Neural cell (in vitro differentiated cells): ENCODE measurements at regions not wholly inside any gene's neighbourhood (a gene's known extent, or its start where the extent isn't known, plus 50 kb on each side); places are given as distances from the start of the nearest gene placed in this dataset.

Experiments used
- H2AFZ ChIP-seq: fragments of 200-600, 300-800 bp; sonication (generic), shearing (Covaris generic); 2 replicates; pipeline ENCODE4 v1.6.0; 2014; ENCODE audit warnings: low read depth, mild to moderate bottlenecking, antibody characterized with exemption, low read length, moderate library complexity
- H3F3A ChIP-seq: fragments of 200-600 bp; shearing (Covaris generic); 2 replicates; pipeline ENCODE4 v1.6.1; 2016; ENCODE audit warnings: mild to moderate bottlenecking, moderate library complexity, mixed read lengths, antibody characterized with exemption, low read length; ENCODE audit not compliant: insufficient read depth, poor library complexity, severe bottlenecking
- H3K27ac ChIP-seq: fragments of 200-600, 300-800 bp; sonication (generic), shearing (Covaris generic); 2 replicates; pipeline ENCODE4 v1.5.1; 2014; ENCODE audit warnings: mild to moderate bottlenecking, low read length, moderate library complexity
- H3K27me3 ChIP-seq: fragments of 300-800, 200-600 bp; sonication (generic), shearing (Covaris generic); 2 replicates; pipeline ENCODE4 v1.6.0; 2014; ENCODE audit warnings: mild to moderate bottlenecking, low read depth, low read length, moderate library complexity; ENCODE audit not compliant: insufficient read depth
- H3K36me3 ChIP-seq: fragments of 300-800, 200-600 bp; sonication (generic), shearing (Covaris generic); 2 replicates; pipeline ENCODE4 v1.5.1; 2014; ENCODE audit warnings: mild to moderate bottlenecking, antibody characterized with exemption, low read length, moderate library complexity; ENCODE audit not compliant: insufficient read depth
- H3K4me2 ChIP-seq: fragments of 300-800, 200-600 bp; sonication (generic), shearing (Covaris generic); 2 replicates; pipeline ENCODE4 v1.6.0; 2014; ENCODE audit warnings: mild to moderate bottlenecking, low read length
- H3K4me3 ChIP-seq: fragments of 300-800, 200-600 bp; sonication (generic), shearing (Covaris generic); 2 replicates; pipeline ENCODE4 v1.5.1; 2014; ENCODE audit warnings: mild to moderate bottlenecking, low read length, moderate library complexity
- H3K79me2 ChIP-seq: fragments of 200-600 bp; shearing (Covaris generic); replicated peaks from 2 replicates; pipeline ENCODE4 v1.6.0; 2014; ENCODE audit warnings: mild to moderate bottlenecking, low read length, moderate library complexity; ENCODE audit not compliant: insufficient read depth
- H3K9ac ChIP-seq: fragments of 300-800, 200-600 bp; sonication (generic), shearing (Covaris generic); 2 replicates; pipeline ENCODE4 v1.6.1; 2016; ENCODE audit warnings: mild to moderate bottlenecking, low read length, mixed read lengths
- H3K9me2 ChIP-seq: fragments of 200-600 bp; shearing (Covaris generic); 2 replicates; pipeline ENCODE4 v1.6.1; 2016; ENCODE audit warnings: mild to moderate bottlenecking, low read length, mixed read lengths; ENCODE audit not compliant: insufficient read depth
- H3K9me3 ChIP-seq: fragments of 200-600, 300-800 bp; sonication (generic), shearing (Covaris generic); 2 replicates; pipeline ENCODE4 v1.6.1; 2016; ENCODE audit warnings: mild to moderate bottlenecking, mixed run types, low read length, moderate library complexity, mixed read lengths
- H4K20me1 ChIP-seq: fragments of 200-600 bp; shearing (Covaris generic); 2 replicates; pipeline ENCODE4 v1.6.1; 2016; ENCODE audit warnings: mild to moderate bottlenecking, mixed run types; ENCODE audit not compliant: insufficient read depth
- EP300 ChIP-seq: fragments of 450-650 bp; conservative IDR thresholded peaks from 2 replicates; pipeline ENCODE4 v1.6.1; 2014; ENCODE audit warnings: antibody characterized with exemption, mild to moderate bottlenecking, moderate library complexity; ENCODE audit not compliant: poor library complexity, severe bottlenecking
- EZH2 ChIP-seq: fragments of 200-600, 300-800 bp; shearing (Covaris generic), sonication (generic); IDR thresholded peaks from 2 replicates; pipeline ENCODE4 v1.6.1; 2014; ENCODE audit warnings: antibody characterized with exemption, low read length, borderline replicate concordance, mild to moderate bottlenecking; ENCODE audit not compliant: insufficient read depth, poor library complexity, severe bottlenecking
- MXI1 ChIP-seq: fragments of 450-650 bp; conservative IDR thresholded peaks from 2 replicates; pipeline ENCODE4 v1.6.1; 2014; ENCODE audit warnings: antibody characterized with exemption, mild to moderate bottlenecking; ENCODE audit not compliant: poor library complexity, severe bottlenecking
- POLR2AphosphoS5 ChIP-seq: IDR thresholded peaks from 2 replicates; pipeline ENCODE4 v1.6.1; 2012
- RAD21 ChIP-seq: fragments of 450-650 bp; conservative IDR thresholded peaks from 2 replicates; pipeline ENCODE4 v1.6.1; 2014; ENCODE audit warnings: antibody characterized with exemption, mild to moderate bottlenecking, moderate library complexity
- SMC3 ChIP-seq: fragments of 450-650 bp; conservative IDR thresholded peaks from 2 replicates; pipeline ENCODE4 v1.6.1; 2014; ENCODE audit warnings: antibody characterized with exemption, mild to moderate bottlenecking, moderate library complexity; ENCODE audit not compliant: poor library complexity
- TAF1 ChIP-seq: IDR thresholded peaks from 2 replicates; pipeline ENCODE4 v1.6.1; 2012; ENCODE audit warnings: low read depth
- TF ChIP-seq, protein P1 (sequence below): fragments of 450-650 bp; IDR thresholded peaks from 2 replicates; pipeline ENCODE4 v1.5.1; 2014; ENCODE audit warnings: antibody characterized with exemption, mild to moderate bottlenecking, moderate library complexity; ENCODE audit not compliant: poor library complexity, severe bottlenecking
- TF ChIP-seq, protein P2 (sequence below): IDR thresholded peaks from 2 replicates; pipeline ENCODE4 v1.6.1; 2012; ENCODE audit warnings: borderline replicate concordance

DNA sequence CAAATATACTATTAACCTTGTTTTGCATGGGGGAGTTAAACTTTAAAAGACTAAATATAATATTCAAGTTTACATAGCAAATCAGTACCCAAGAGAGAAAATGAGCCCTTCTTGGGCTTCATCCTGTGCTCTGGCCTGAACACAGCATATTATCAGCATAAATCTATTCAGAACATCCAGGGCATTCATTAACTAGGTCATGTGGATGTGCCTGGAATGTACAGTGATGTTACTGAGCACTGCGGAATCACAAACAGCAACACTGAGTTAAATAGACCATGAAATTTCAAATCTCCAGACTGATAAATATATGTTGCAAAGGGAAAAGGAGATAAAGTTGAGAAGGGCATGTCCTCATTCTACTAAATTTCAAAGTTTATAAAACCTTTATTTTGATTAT is 426.4 kb downstream of the AASDHPPT start:
- H3K36me3 ChIP-seq: no peaks in the 10 kb centered on the region

DNA sequence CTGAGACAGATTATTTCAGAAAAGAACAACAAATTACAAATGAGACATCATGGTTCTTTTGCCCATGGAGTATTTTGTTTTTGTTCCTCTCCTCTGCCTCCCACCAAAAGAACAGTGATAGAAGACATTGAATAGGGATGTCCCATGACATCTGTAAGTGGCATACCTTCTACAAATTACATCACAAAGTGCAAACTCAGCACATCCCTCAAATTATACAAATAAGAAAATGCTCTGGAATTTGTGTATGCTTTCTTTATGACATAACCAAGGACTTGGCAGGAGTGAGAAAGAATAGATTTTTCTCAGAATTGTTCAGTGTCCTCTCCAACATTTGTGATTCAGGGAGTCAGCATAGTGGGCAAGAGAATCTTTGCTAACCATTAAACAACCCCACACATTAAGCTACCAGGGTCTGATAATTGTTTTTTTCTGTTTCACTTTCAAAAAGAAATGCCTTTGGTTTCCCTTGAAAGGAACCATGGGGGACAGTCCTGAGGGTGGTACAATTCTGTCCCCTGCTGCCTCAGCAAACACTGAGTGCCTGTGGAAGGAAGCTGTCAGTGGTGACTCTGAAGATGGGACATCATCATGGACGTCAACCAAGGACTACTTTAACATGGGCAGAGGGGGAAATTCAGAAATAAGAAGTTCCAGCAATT is 430.3 kb downstream of the AASDHPPT start:
- Histone ChIP-seq H3K9me3 (no peaks in the 10 kb centered on the region), H3K79me2 (no peaks in the 10 kb centered on the region), H3K9ac (no peak overlapping the region), H2AFZ (no peak overlapping the region), H3K4me3 (no peak overlapping the region), H3K36me3 (no peaks in the 10 kb centered on the region), H3K27me3 (no peaks in the 10 kb centered on the region), H4K20me1 (no peaks in the 10 kb centered on the region), H3K9me2 (no peaks in the 10 kb centered on the region), H3F3A (no peaks in the 10 kb centered on the region), H3K4me2 (no peak overlapping the region), H3K27ac (no peak overlapping the region)
- TF ChIP-seq, protein P1, sequence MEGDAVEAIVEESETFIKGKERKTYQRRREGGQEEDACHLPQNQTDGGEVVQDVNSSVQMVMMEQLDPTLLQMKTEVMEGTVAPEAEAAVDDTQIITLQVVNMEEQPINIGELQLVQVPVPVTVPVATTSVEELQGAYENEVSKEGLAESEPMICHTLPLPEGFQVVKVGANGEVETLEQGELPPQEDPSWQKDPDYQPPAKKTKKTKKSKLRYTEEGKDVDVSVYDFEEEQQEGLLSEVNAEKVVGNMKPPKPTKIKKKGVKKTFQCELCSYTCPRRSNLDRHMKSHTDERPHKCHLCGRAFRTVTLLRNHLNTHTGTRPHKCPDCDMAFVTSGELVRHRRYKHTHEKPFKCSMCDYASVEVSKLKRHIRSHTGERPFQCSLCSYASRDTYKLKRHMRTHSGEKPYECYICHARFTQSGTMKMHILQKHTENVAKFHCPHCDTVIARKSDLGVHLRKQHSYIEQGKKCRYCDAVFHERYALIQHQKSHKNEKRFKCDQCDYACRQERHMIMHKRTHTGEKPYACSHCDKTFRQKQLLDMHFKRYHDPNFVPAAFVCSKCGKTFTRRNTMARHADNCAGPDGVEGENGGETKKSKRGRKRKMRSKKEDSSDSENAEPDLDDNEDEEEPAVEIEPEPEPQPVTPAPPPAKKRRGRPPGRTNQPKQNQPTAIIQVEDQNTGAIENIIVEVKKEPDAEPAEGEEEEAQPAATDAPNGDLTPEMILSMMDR: no peak
- TF ChIP-seq POLR2AphosphoS5: no peak
- no peak for TF ChIP-seq MXI1
- no peak for TF ChIP-seq TAF1
- TF ChIP-seq SMC3: no peak
- TF ChIP-seq, protein P2, sequence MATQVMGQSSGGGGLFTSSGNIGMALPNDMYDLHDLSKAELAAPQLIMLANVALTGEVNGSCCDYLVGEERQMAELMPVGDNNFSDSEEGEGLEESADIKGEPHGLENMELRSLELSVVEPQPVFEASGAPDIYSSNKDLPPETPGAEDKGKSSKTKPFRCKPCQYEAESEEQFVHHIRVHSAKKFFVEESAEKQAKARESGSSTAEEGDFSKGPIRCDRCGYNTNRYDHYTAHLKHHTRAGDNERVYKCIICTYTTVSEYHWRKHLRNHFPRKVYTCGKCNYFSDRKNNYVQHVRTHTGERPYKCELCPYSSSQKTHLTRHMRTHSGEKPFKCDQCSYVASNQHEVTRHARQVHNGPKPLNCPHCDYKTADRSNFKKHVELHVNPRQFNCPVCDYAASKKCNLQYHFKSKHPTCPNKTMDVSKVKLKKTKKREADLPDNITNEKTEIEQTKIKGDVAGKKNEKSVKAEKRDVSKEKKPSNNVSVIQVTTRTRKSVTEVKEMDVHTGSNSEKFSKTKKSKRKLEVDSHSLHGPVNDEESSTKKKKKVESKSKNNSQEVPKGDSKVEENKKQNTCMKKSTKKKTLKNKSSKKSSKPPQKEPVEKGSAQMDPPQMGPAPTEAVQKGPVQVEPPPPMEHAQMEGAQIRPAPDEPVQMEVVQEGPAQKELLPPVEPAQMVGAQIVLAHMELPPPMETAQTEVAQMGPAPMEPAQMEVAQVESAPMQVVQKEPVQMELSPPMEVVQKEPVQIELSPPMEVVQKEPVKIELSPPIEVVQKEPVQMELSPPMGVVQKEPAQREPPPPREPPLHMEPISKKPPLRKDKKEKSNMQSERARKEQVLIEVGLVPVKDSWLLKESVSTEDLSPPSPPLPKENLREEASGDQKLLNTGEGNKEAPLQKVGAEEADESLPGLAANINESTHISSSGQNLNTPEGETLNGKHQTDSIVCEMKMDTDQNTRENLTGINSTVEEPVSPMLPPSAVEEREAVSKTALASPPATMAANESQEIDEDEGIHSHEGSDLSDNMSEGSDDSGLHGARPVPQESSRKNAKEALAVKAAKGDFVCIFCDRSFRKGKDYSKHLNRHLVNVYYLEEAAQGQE: no peak
- TF ChIP-seq EZH2: no peak
- TF ChIP-seq RAD21: no peak
- no peak for TF ChIP-seq EP300

More for the DNA sequence above, 426.4 kb downstream of the AASDHPPT start:
- Histone ChIP-seq H3K4me3 (no peak overlapping the region), H3K9me3 (no peaks in the 10 kb centered on the region), H3K9ac (no peak overlapping the region), H2AFZ (no peak overlapping the region), H3K79me2 (no peaks in the 10 kb centered on the region), H3F3A (no peaks in the 10 kb centered on the region), H3K4me2 (no peak overlapping the region), H4K20me1 (no peaks in the 10 kb centered on the region), H3K9me2 (no peaks in the 10 kb centered on the region), H3K27me3 (no peaks in the 10 kb centered on the region), H3K27ac (no peak overlapping the region)
- no peak for TF ChIP-seq MXI1
- no peak for TF ChIP-seq RAD21
- TF ChIP-seq EP300: no peak
- TF ChIP-seq, protein P2: no peak
- TF ChIP-seq, protein P1: no peak
